ENCODE measurements at regions not wholly inside any gene's neighbourhood (a gene's known extent, or its start where the extent isn't known, plus 50 kb on each side); places are given as distances from the start of the nearest gene placed in this dataset.

DNA sequence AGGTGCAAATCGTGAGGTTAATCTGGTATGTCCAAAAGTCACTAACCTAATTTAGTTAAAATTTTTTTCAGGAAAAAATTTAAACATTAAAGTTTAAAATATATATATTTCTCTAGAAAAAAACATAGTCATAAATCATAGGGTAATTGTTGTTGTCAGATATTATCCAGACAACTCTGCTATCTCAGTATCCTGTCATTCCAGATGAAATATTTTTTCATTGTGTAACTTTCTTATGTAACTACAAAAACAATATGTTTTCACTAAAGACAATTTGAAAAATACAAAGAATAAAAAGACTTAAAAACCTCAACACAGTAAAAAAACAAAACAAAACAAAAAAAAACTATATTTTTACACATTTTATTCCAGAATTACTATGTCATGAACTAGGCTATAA is 57.6 kb downstream of the TENT5A start:
- no peaks in the 10 kb centered on the region for H3K27me3 ChIP-seq (ENCODE audit: control insufficient read depth, insufficient read depth, low read length)
- no peak overlapping the region for H3K4me3 ChIP-seq (ENCODE audit: low read length)
- H3K9me3 ChIP-seq (ENCODE audit: control insufficient read depth, low read length), result no peaks in the 10 kb centered on the region
- no peak overlapping the region for H3K9ac ChIP-seq (ENCODE audit: low read length)
- peaks cover 7% of the 10 kb centered on the region for H3K4me1 ChIP-seq (ENCODE audit: control insufficient read depth, insufficient read depth, low read length)
- H3K36me3 ChIP-seq (ENCODE audit: control insufficient read depth, insufficient read depth, low read length), result no peaks in the 10 kb centered on the region

DNA sequence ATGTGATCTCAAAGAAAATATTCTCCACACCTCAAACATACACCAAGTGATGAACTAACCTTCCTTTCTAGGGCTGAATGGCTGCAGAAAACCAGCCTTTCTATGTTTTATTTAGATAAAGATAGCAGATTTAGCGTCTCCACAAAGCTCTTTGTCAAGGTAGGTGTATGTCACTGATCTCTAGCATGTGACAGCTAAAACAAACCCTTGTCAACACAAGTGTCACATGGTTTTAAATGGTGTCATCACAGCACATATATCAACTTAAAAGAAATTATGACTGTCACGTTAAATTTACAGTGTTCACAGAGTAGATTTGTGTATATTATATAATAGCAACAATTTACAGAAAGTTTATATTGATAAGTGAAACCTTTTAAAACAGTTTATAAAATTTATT is 58.3 kb downstream of the TENT5A start:
- H3K27me3 ChIP-seq (ENCODE audit: control insufficient read depth, insufficient read depth, low read length), result no peaks in the 10 kb centered on the region
- no peaks in the 10 kb centered on the region for H3K36me3 ChIP-seq (ENCODE audit: control insufficient read depth, insufficient read depth, low read length)
- no peak overlapping the region for H3K4me3 ChIP-seq (ENCODE audit: low read length)
- H3K9me3 ChIP-seq (ENCODE audit: control insufficient read depth, low read length), result no peaks in the 10 kb centered on the region
- H3K9ac ChIP-seq (ENCODE audit: low read length), result no peak overlapping the region
- H3K4me1 ChIP-seq (ENCODE audit: control insufficient read depth, insufficient read depth, low read length), result peaks cover 7% of the 10 kb centered on the region

DNA sequence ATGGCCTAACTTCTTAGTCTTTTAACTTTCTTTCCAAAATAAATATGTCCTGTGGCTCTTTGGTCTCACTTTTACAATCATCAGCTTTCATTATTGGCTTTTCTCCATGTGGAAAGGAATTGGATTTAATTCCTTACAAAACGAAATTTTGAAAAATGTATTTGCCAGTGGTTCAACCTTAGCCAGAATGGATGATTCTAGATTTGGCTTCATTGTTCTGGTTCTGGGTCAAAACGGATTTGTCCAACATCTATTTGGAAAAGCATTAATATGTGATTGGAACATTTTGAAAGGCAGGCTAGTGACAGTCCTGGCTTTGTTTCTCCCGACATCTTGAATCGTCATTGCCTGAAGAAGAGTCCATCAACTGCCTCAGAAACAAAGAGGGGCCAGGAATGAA is 59.2 kb downstream of the TENT5A start:
- Histone ChIP-seq H3K36me3 (ENCODE audit: control insufficient read depth, insufficient read depth, low read length) (no peaks in the 10 kb centered on the region), H3K9ac (ENCODE audit: low read length) (no peak overlapping the region), H3K27me3 (ENCODE audit: control insufficient read depth, insufficient read depth, low read length) (no peaks in the 10 kb centered on the region), H3K4me3 (ENCODE audit: low read length) (no peak overlapping the region), H3K4me1 (ENCODE audit: control insufficient read depth, insufficient read depth, low read length) (peaks cover 7% of the 10 kb centered on the region), H3K9me3 (ENCODE audit: control insufficient read depth, low read length) (no peaks in the 10 kb centered on the region)

DNA sequence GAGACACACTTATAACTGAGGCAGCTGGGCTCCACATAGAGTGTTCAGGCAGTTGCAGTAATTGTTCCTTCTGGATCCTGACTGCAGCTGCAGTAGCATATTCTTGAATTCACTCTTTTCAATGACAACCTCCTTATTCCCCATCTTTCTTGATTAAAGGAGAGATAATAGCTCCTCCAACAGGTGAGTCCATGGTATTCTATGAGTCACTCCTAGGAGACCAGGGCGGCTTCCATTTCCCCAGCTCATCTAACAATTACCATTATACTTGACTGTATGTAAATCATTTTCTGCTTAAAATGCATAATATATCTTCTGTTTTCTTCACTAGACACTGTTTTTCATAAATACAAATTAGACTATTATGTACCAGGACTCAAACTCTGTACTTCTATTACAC is 62.4 kb downstream of the TENT5A start:
- no peak overlapping the region for H3K9ac ChIP-seq (ENCODE audit: low read length)

DNA sequence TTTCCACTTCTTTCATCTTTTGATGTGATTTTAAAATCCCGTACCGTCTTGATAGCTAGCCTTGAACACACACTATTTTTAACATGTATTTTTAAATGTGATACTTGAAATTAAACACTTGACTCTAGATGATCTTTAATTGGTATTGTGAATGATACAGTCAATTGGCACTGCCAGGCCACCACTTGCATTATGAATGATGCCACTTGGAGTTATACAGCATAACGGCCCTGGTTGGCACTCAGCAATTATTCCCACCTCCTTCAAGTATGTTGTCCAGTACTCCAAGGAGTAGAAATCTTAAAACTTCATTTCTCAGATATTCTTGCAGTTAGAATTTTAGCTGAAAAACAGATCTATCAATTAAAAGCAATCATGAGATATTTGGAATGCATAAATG is 62.9 kb downstream of the TENT5A start:
- no peak overlapping the region for H3K9ac ChIP-seq (ENCODE audit: low read length)
- H3K9me3 ChIP-seq (ENCODE audit: control insufficient read depth, low read length), result no peaks in the 10 kb centered on the region
- H3K36me3 ChIP-seq (ENCODE audit: control insufficient read depth, insufficient read depth, low read length), result no peaks in the 10 kb centered on the region
- H3K4me1 ChIP-seq (ENCODE audit: control insufficient read depth, insufficient read depth, low read length), result no peaks in the 10 kb centered on the region
- no peak overlapping the region for H3K4me3 ChIP-seq (ENCODE audit: low read length)
- H3K27me3 ChIP-seq (ENCODE audit: control insufficient read depth, insufficient read depth, low read length), result no peaks in the 10 kb centered on the region

More for the DNA sequence above, 62.4 kb downstream of the TENT5A start:
- Histone ChIP-seq H3K9me3 (ENCODE audit: control insufficient read depth, low read length) (no peaks in the 10 kb centered on the region), H3K4me1 (ENCODE audit: control insufficient read depth, insufficient read depth, low read length) (no peaks in the 10 kb centered on the region), H3K27me3 (ENCODE audit: control insufficient read depth, insufficient read depth, low read length) (no peaks in the 10 kb centered on the region), H3K36me3 (ENCODE audit: control insufficient read depth, insufficient read depth, low read length) (no peaks in the 10 kb centered on the region), H3K4me3 (ENCODE audit: low read length) (no peak overlapping the region)

DNA sequence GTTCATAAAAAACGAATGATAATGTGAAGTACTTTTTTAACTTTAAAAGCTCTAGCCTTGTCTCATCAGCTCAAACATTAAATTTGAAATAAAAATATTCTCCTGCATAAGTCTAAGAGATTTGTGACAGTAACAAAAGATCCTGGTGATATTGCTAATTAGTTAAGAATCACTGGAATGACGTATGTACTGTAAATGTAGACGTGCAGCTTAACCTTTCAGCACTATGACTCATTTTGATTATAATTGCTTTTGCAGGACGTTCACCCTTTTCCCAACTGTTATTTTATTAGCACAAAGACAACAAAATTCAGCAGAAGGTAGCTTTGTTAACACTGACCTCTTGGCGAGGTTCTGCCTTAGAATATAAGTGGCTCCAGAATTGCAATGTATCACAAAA is 68.6 kb downstream of the TENT5A start:
- no peaks in the 10 kb centered on the region for H3K27me3 ChIP-seq (ENCODE audit: control insufficient read depth, insufficient read depth, low read length)
- H3K4me3 ChIP-seq (ENCODE audit: low read length), result no peak overlapping the region
- H3K9ac ChIP-seq (ENCODE audit: low read length), result no peak overlapping the region
- H3K9me3 ChIP-seq (ENCODE audit: control insufficient read depth, low read length), result no peaks in the 10 kb centered on the region
- H3K36me3 ChIP-seq (ENCODE audit: control insufficient read depth, insufficient read depth, low read length), result no peaks in the 10 kb centered on the region
- H3K4me1 ChIP-seq (ENCODE audit: control insufficient read depth, insufficient read depth, low read length), result no peaks in the 10 kb centered on the region

DNA sequence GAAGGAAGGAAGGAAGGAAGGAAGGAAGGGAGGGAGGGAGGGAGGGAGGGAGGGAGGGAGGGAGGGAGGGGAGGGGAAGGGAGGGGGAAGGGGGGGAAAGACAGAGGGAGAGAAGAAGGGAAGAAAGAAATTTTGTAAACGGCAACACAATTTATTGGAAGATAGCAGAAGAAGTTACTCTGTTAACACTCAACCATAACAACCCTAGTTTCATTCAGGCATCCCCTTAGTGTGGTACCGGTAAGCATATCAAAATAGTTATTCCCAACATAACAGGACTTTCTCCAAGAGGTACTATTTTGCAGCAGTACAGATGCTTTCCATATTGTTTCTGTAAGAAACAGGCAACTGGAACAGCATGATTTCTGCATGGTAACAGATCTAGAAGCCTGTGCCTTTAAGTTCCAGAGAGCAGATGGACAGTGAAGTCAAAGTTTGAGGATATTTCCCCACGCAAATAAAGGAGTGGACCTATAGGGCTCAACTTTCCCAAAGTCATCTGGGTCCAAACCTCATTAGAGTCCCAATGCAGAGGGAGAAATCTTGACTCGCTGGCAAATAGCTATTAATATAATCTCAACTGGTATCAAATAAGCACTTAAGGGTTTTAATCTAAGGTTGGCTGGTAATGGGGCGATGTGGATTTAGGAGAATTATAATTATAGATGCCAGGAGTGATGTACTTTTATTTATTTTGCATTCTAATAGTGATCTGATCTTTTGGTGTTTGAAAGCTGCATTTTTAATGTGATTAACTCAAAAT is 69.4 kb downstream of the TENT5A start:
- H3K27me3 ChIP-seq (ENCODE audit: control insufficient read depth, insufficient read depth, low read length), result no peaks in the 10 kb centered on the region
- H3K36me3 ChIP-seq (ENCODE audit: control insufficient read depth, insufficient read depth, low read length), result no peaks in the 10 kb centered on the region
- H3K9ac ChIP-seq (ENCODE audit: low read length), result no peak overlapping the region
- no peaks in the 10 kb centered on the region for H3K9me3 ChIP-seq (ENCODE audit: control insufficient read depth, low read length)
- H3K4me1 ChIP-seq (ENCODE audit: control insufficient read depth, insufficient read depth, low read length), result no peaks in the 10 kb centered on the region
- H3K4me3 ChIP-seq (ENCODE audit: low read length), result no peak overlapping the region

DNA sequence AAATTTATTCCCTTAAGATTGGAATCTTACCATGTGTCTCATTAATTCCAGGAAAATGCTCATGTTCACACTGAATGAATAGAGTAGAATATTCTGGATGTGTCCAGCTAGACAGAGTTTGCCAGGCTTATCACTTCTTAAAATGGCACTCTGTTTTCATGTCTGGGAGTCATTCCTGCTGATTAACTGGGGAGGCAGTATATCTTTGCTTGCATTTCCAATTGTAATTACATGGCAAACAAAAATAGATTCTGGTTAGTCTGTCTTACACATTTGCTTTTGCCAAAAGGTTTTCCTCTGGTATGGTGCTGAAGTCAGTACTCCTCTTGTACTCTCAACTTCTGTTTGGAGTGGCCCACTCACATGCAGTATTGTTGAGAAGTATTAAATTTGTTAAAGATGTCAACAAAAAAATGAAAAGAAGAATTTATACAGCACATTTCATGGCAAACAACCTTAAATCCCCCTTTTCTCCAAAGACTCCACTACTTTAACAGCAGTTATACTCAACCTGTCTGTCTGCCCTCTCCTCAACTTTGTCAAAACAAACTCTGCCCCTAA is 70.2 kb downstream of the TENT5A start:
- Histone ChIP-seq H3K27me3 (ENCODE audit: control insufficient read depth, insufficient read depth, low read length) (no peaks in the 10 kb centered on the region), H3K9me3 (ENCODE audit: control insufficient read depth, low read length) (no peaks in the 10 kb centered on the region), H3K4me3 (ENCODE audit: low read length) (no peak overlapping the region)

DNA sequence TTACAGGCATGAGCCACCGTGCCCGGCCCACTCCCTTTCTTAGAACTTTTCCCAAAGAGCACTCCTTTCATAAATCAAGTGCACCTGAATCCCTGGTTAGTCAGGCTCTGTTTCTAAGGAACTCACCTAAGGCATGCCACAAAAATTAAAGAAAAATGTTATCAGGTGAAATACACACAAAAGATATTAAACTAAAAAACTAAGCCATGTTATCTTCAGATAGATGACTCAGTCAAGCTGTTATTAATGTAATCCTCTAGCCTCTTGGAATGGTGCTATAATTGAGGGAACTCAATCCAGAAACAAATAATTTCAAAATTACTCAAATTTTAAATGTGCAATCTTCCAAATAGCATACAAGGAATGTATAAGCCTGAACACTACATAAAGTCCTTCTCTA is 83.0 kb downstream of the TENT5A start:
- Histone ChIP-seq H3K9me3 (ENCODE audit: control insufficient read depth, low read length) (no peaks in the 10 kb centered on the region), H3K27me3 (ENCODE audit: control insufficient read depth, insufficient read depth, low read length) (no peaks in the 10 kb centered on the region), H3K36me3 (ENCODE audit: control insufficient read depth, insufficient read depth, low read length) (no peaks in the 10 kb centered on the region), H3K4me1 (ENCODE audit: control insufficient read depth, insufficient read depth, low read length) (no peaks in the 10 kb centered on the region), H3K9ac (ENCODE audit: low read length) (no peak overlapping the region), H3K4me3 (ENCODE audit: low read length) (no peak overlapping the region)

More for the DNA sequence above, 70.2 kb downstream of the TENT5A start:
- Histone ChIP-seq H3K4me1 (ENCODE audit: control insufficient read depth, insufficient read depth, low read length) (no peaks in the 10 kb centered on the region), H3K9ac (ENCODE audit: low read length) (no peak overlapping the region), H3K36me3 (ENCODE audit: control insufficient read depth, insufficient read depth, low read length) (no peaks in the 10 kb centered on the region)

DNA sequence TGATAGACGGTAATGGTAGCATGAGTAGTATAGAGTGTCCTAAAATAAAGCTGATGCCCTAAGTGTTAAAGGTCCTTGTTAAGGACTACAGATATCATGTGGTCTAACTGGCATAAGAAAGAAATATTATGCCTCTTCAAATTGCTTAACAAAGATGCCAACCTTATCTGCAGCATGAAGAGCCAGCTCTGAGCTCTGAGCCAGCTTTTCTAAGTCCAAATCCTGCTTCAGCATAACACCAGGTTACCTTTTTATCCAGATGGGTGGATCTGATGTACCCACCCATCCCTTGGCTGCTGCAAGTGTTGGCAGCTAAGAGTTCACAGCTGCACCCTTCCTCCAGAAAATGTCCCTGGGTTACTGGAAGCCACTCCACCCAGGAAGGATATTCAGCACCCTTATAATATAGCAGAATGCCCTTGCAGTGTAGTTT is 83.8 kb downstream of the TENT5A start:
- Histone ChIP-seq H3K9me3 (ENCODE audit: control insufficient read depth, low read length) (no peaks in the 10 kb centered on the region), H3K36me3 (ENCODE audit: control insufficient read depth, insufficient read depth, low read length) (no peaks in the 10 kb centered on the region), H3K9ac (ENCODE audit: low read length) (no peak overlapping the region), H3K4me1 (ENCODE audit: control insufficient read depth, insufficient read depth, low read length) (no peaks in the 10 kb centered on the region), H3K4me3 (ENCODE audit: low read length) (no peak overlapping the region), H3K27me3 (ENCODE audit: control insufficient read depth, insufficient read depth, low read length) (no peaks in the 10 kb centered on the region)

DNA sequence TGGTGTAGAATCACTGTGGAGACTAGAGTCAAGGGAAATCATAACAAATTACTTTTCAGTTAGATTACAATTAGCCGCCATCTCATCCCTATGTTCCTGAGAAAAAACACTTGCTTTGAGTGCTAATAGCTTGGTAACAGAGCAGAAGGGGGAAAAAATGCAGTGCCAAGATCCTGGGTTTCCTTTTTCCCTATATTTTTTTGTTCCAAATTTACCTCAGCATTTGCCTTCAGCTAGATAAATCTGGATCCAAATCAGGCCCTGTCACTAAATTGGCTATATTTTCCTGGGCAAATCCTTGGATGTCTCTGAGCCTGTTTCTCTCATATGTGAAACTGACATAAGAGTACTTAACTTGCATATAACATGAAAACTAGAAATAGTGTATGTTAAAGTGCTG is 86.0 kb downstream of the TENT5A start:
- Histone ChIP-seq H3K4me3 (ENCODE audit: low read length) (no peak overlapping the region), H3K9ac (ENCODE audit: low read length) (no peak overlapping the region), H3K27me3 (ENCODE audit: control insufficient read depth, insufficient read depth, low read length) (no peaks in the 10 kb centered on the region), H3K36me3 (ENCODE audit: control insufficient read depth, insufficient read depth, low read length) (no peaks in the 10 kb centered on the region), H3K4me1 (ENCODE audit: control insufficient read depth, insufficient read depth, low read length) (no peaks in the 10 kb centered on the region), H3K9me3 (ENCODE audit: control insufficient read depth, low read length) (no peaks in the 10 kb centered on the region)

DNA sequence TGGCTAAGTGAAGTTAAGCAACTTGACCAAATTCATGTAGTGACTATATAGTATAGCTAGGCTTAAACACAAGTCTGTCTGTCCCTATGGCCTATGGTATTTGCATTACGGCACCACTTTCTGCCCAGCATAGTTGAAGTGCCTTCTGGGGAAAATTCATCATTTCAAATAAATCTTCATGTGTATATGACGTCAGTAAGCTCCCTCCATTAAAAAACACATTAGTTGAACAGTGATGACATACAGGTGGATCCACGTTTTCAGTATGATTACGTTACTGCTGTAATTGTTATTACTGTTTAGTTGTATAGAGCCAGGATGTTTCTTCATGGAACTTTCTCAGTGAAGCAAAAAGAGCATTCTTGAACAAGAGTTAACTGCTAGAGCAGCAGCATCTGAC is 96.2 kb downstream of the TENT5A start:
- Histone ChIP-seq H3K36me3 (ENCODE audit: control insufficient read depth, insufficient read depth, low read length) (no peaks in the 10 kb centered on the region), H3K27me3 (ENCODE audit: control insufficient read depth, insufficient read depth, low read length) (no peaks in the 10 kb centered on the region), H3K4me1 (ENCODE audit: control insufficient read depth, insufficient read depth, low read length) (no peaks in the 10 kb centered on the region), H3K4me3 (ENCODE audit: low read length) (no peak overlapping the region), H3K9me3 (ENCODE audit: control insufficient read depth, low read length) (no peaks in the 10 kb centered on the region), H3K9ac (ENCODE audit: low read length) (no peak overlapping the region)

All from mucosa of stomach (tissue), 1 donor.